Body of pancreas (tissue), 4 donors: ENCODE measurements at regions not wholly inside any gene's neighbourhood (a gene's known extent, or its start where the extent isn't known, plus 50 kb on each side); places are given as distances from the start of the nearest gene placed in this dataset.
"Not testable (repeated sequence)": the region's sequence is repeated elsewhere in the genome, so short reads cannot be mapped to it uniquely, and the experiment has no call there.

ENCODE experiments used
- ATAC-seq: fragments of 150-250 bp; one replicate; pipeline ENCODE4 v1.9.1; 2016
- DNase-seq, 4 donors: peaks; one replicate each; pipeline ENCODE4 v3.0.0-alpha.2; 2019
- H3K27ac ChIP-seq, 4 donors: fragments of 200-600 bp; sonication (generic); 1 replicate in 3 of 4; 2 replicates in 1 of 4; pipeline versions ENCODE4 v1.5.1 to v1.6.1; 2016 to 2019; ENCODE audit warnings: mild to moderate bottlenecking in 1 of 4, mixed read lengths in 1 of 4, moderate library complexity in 1 of 4
- H3K27me3 ChIP-seq, 2 donors: fragments of 200-600 bp; sonication (generic); one replicate each; pipeline ENCODE4 v1.6.0; 2016; ENCODE audit warnings: mild to moderate bottlenecking in 1 of 2
- H3K36me3 ChIP-seq, 2 donors: fragments of 200-600 bp; sonication (generic); replicated peaks in 1 of 2; 2 replicates each; pipeline ENCODE4 v1.5.1; 2016; ENCODE audit warnings: low read depth in 2 of 2; ENCODE audit not compliant: insufficient read depth in 1 of 2
- H3K4me1 ChIP-seq: fragments of 200-600 bp; sonication (generic); one replicate; pipeline ENCODE4 v1.6.0; 2016
- H3K4me3 ChIP-seq, 2 donors: fragments of 200-600 bp; sonication (generic); 1 replicate in 1 of 2; 2 replicates in 1 of 2; pipeline ENCODE4 v1.5.1; 2016 to 2019
- H3K9me3 ChIP-seq, 3 donors: fragments of 200-600 bp; sonication (generic); 1 replicate in 2 of 3; 2 replicates in 1 of 3; pipeline ENCODE4 v1.5.1; 2016
- POLR2A ChIP-seq, 3 donors: fragments of 450-650 bp; IDR thresholded peaks; one replicate each; pipeline ENCODE4 v1.6.1; 2016; ENCODE audit warnings: antibody characterized with exemption in 3 of 3, mild to moderate bottlenecking in 2 of 3
- WGBS, 2 donors: methylation state at CpG; one replicate each; pipeline ENCODE4 v1.1.5; 2017; 5-methylcytosine and 5-hydroxymethylcytosine counted together
- intact Hi-C: fragments of 100-400 bp; cut with DNase I; formaldehyde crosslinking; loops from one replicate; pipeline ENCODE4 v1.15.1; 2023
- TF ChIP-seq, protein P1 (sequence below), 7 experiments: fragments of 450-650 bp in 4 of 7; fragments of 200-600 bp in 3 of 7; sonication (generic) in 3 of 7; IDR thresholded peaks; one replicate each; pipeline ENCODE4 v1.5.1; 2016 to 2019; ENCODE audit warnings: antibody characterized with exemption in 7 of 7

- 41 to 70% methylated on average over 5 to 6 of the region's 6 CpGs for WGBS, 2 donors
- no peak for TF ChIP-seq POLR2A (IDR thresholded peaks at IDR 0.05)
- TF ChIP-seq, protein P1, sequence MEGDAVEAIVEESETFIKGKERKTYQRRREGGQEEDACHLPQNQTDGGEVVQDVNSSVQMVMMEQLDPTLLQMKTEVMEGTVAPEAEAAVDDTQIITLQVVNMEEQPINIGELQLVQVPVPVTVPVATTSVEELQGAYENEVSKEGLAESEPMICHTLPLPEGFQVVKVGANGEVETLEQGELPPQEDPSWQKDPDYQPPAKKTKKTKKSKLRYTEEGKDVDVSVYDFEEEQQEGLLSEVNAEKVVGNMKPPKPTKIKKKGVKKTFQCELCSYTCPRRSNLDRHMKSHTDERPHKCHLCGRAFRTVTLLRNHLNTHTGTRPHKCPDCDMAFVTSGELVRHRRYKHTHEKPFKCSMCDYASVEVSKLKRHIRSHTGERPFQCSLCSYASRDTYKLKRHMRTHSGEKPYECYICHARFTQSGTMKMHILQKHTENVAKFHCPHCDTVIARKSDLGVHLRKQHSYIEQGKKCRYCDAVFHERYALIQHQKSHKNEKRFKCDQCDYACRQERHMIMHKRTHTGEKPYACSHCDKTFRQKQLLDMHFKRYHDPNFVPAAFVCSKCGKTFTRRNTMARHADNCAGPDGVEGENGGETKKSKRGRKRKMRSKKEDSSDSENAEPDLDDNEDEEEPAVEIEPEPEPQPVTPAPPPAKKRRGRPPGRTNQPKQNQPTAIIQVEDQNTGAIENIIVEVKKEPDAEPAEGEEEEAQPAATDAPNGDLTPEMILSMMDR (IDR thresholded peaks at IDR 0.05) = no peak
- Histone ChIP-seq H3K27ac (no peak overlapping the region), H3K36me3 (no peaks in the 10 kb centered on the region), H3K4me3 (no peak overlapping the region), H3K27me3 (no peaks in the 10 kb centered on the region), H3K9me3 (no peaks in the 10 kb centered on the region), H3K4me1 (no peaks in the 10 kb centered on the region)
- ATAC-seq = no peak
- intact Hi-C loops = no loop called here
- no peak for DNase-seq
Observed at GRCh38 chr9:126170286-126170823, 156.3 kb upstream of the MVB12B start.

- intact Hi-C loops = no loop called here
- 77 to 89% methylated on average over 8 of the region's 8 CpGs for WGBS, 2 donors
- ATAC-seq (no peak), DNase-seq (no peak)
- no peaks in the 10 kb centered on the region for H3K9me3 ChIP-seq
- H3K27me3 ChIP-seq = no peaks in the 10 kb centered on the region
- H3K4me3 ChIP-seq = no peak overlapping the region
- H3K36me3 ChIP-seq = no peaks in the 10 kb centered on the region
- H3K4me1 ChIP-seq = no peaks in the 10 kb centered on the region
- no peak overlapping the region for H3K27ac ChIP-seq
- TF ChIP-seq, protein P1 (IDR thresholded peaks at IDR 0.05) = no peak
- no peak for TF ChIP-seq POLR2A (IDR thresholded peaks at IDR 0.05)
Observed at GRCh38 chr9:126171641-126172040, 155.0 kb upstream of the MVB12B start.

- ATAC-seq (no peak), DNase-seq (no peak)
- Histone ChIP-seq H3K9me3 (no peaks in the 10 kb centered on the region), H3K4me1 (no peaks in the 10 kb centered on the region), H3K36me3 (no peaks in the 10 kb centered on the region), H3K4me3 (no peak overlapping the region), H3K27ac (no peak overlapping the region), H3K27me3 (no peaks in the 10 kb centered on the region)
- TF ChIP-seq POLR2A (IDR thresholded peaks at IDR 0.05) = no peak
- TF ChIP-seq, protein P1 (IDR thresholded peaks at IDR 0.05) = no peak
- intact Hi-C loops = no loop called here
- 75 to 77% methylated on average over 6 to 7 of the region's 7 CpGs for WGBS, 2 donors
Observed at GRCh38 chr9:126173401-126173800, 153.2 kb upstream of the MVB12B start.

GRCh38 chr9:126173929-126174328 is 152.7 kb upstream of the MVB12B start:
- intact Hi-C loops = no loop called here
- Histone ChIP-seq H3K36me3 (no peaks in the 10 kb centered on the region), H3K4me1 (no peaks in the 10 kb centered on the region), H3K4me3 (no peak overlapping the region), H3K27me3 (no peaks in the 10 kb centered on the region), H3K9me3 (no peaks in the 10 kb centered on the region), H3K27ac (no peak overlapping the region)
- 78 to 80% methylated on average over 1 to 4 of the region's 4 CpGs for WGBS, 2 donors
- no peak for TF ChIP-seq POLR2A (IDR thresholded peaks at IDR 0.05)
- TF ChIP-seq, protein P1 (IDR thresholded peaks at IDR 0.05) = no peak
- ATAC-seq = no peak
- no peak for DNase-seq

DNA sequence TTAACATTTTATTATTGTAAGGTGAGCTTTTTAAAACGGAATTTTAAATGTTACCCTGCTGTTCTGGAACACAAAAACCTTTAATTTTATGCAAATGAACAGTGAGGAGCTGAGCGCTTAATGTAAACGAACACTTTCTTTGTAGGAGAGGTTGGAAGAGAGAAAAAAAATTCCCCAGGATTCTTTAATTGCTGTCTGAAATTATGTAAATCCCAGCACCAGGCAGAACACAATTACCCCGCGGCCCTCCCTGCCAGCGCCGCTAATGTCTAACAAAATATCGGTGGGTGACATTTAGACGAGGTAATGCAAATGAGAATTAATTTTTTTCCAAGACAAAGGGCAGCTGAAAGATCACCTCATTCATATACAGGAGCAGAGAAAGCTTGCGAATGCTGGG is 143.4 kb upstream of the MVB12B start:
- intact Hi-C loops = no loop called here
- ATAC-seq = no peak
- WGBS, 2 donors = 65 to 66% methylated on average over 10 of the region's 10 CpGs
- no peak for TF ChIP-seq POLR2A (IDR thresholded peaks at IDR 0.05)
- TF ChIP-seq, protein P1 (IDR thresholded peaks at IDR 0.05) = no peak
- Histone ChIP-seq H3K27me3 (peaks cover 0 to 4% of the 10 kb centered on the region in 2 donors), H3K4me3 (no peak overlapping the region), H3K36me3 (no peaks in the 10 kb centered on the region), H3K4me1 (no peaks in the 10 kb centered on the region), H3K9me3 (no peaks in the 10 kb centered on the region), H3K27ac (no peak overlapping the region)
- no peak for DNase-seq

- H3K4me1 ChIP-seq, ATAC-seq, H3K27ac ChIP-seq, intact Hi-C loops, H3K27me3 ChIP-seq, H3K36me3 ChIP-seq, H3K4me3 ChIP-seq, DNase-seq, H3K9me3 ChIP-seq: not testable (repeated sequence)
- 55 to 88% methylated on average over 2 of the region's 2 CpGs for WGBS, 2 donors
Observed at GRCh38 chr9:126190994-126191393, 135.6 kb upstream of the MVB12B start.
